GM18505 (cell line): ENCODE measurements at regions not wholly inside any gene's neighbourhood (a gene's known extent, or its start where the extent isn't known, plus 50 kb on each side); places are given as distances from the start of the nearest gene placed in this dataset.

Experiments used
- ATAC-seq: cut with Tn5 transposase; IDR thresholded peaks from one replicate; pipeline ENCODE4 v1.9.1; 2021; ENCODE audit not compliant: unreplicated experiment
- POLR2A ChIP-seq: IDR thresholded peaks from 4 replicates; pipeline ENCODE4 v1.6.1; 2011; ENCODE audit warnings: borderline replicate concordance; ENCODE audit not compliant: insufficient read depth, insufficient read length; ENCODE audit errors: extremely low read depth

GRCh38 chr12:65566751-65567150 is 257.5 kb upstream of the HMGA2 start:
- no peak for TF ChIP-seq POLR2A
- no peak for ATAC-seq

- no peak for TF ChIP-seq POLR2A
- no peak for ATAC-seq
Observed at GRCh38 chr12:65567820-65568219, 256.5 kb upstream of the HMGA2 start.

GRCh38 chr12:65568517-65568916 is 255.8 kb upstream of the HMGA2 start:
- no peak for TF ChIP-seq POLR2A

GRCh38 chr12:65570451-65571130 is 253.7 kb upstream of the HMGA2 start:
- TF ChIP-seq POLR2A = no peak
- no peak for ATAC-seq

More at GRCh38 chr12:65568517-65568916, 255.8 kb upstream of the HMGA2 start:
- no peak for ATAC-seq

- ATAC-seq = no peak
- TF ChIP-seq POLR2A = no peak
Observed at GRCh38 chr12:65574867-65575266, 249.4 kb upstream of the HMGA2 start.

GRCh38 chr12:65584016-65584415 is 240.3 kb upstream of the HMGA2 start:
- no peak for TF ChIP-seq POLR2A
- ATAC-seq = no peak

- no peak for TF ChIP-seq POLR2A
- no peak for ATAC-seq
Observed at GRCh38 chr12:65585648-65586602, 238.4 kb upstream of the HMGA2 start.

GRCh38 chr12:65586796-65587195 is 237.5 kb upstream of the HMGA2 start:
- TF ChIP-seq POLR2A = no peak
- no peak for ATAC-seq

- ATAC-seq = no peak
- no peak for TF ChIP-seq POLR2A
Observed at GRCh38 chr12:65590318-65590717, 234.0 kb upstream of the HMGA2 start.

GRCh38 chr12:65592416-65592815 is 231.9 kb upstream of the HMGA2 start:
- no peak for ATAC-seq
- no peak for TF ChIP-seq POLR2A

- no peak for ATAC-seq
- no peak for TF ChIP-seq POLR2A
Observed at GRCh38 chr12:65593239-65593701, 231.0 kb upstream of the HMGA2 start.

- ATAC-seq = no peak
Observed at GRCh38 chr12:65594409-65594808, 229.9 kb upstream of the HMGA2 start.

GRCh38 chr12:65595016-65595560 is 229.2 kb upstream of the HMGA2 start:
- TF ChIP-seq POLR2A = no peak
- no peak for ATAC-seq

More at GRCh38 chr12:65594409-65594808, 229.9 kb upstream of the HMGA2 start:
- TF ChIP-seq POLR2A = no peak
